ENCODE measurements at regions not wholly inside any gene's neighbourhood (a gene's known extent, or its start where the extent isn't known, plus 50 kb on each side); places are given as distances from the start of the nearest gene placed in this dataset.

- TF ChIP-seq, protein P1, sequence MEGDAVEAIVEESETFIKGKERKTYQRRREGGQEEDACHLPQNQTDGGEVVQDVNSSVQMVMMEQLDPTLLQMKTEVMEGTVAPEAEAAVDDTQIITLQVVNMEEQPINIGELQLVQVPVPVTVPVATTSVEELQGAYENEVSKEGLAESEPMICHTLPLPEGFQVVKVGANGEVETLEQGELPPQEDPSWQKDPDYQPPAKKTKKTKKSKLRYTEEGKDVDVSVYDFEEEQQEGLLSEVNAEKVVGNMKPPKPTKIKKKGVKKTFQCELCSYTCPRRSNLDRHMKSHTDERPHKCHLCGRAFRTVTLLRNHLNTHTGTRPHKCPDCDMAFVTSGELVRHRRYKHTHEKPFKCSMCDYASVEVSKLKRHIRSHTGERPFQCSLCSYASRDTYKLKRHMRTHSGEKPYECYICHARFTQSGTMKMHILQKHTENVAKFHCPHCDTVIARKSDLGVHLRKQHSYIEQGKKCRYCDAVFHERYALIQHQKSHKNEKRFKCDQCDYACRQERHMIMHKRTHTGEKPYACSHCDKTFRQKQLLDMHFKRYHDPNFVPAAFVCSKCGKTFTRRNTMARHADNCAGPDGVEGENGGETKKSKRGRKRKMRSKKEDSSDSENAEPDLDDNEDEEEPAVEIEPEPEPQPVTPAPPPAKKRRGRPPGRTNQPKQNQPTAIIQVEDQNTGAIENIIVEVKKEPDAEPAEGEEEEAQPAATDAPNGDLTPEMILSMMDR (IDR thresholded peaks at IDR 0.05) = no peak
- TF ChIP-seq RNF2 (IDR thresholded peaks at IDR 0.05; ENCODE audit: borderline replicate concordance, low read depth) = no peak
- no peak for TF ChIP-seq SMC3 (IDR thresholded peaks at IDR 0.05)
- no peak for TF ChIP-seq NFE2L2 (conservative IDR thresholded peaks at IDR 0.05; ENCODE audit: low read length)
- TF ChIP-seq JUN (IDR thresholded peaks at IDR 0.05) = no peak
- no peak for TF ChIP-seq ZNF302 (CRISPR knock-in tag; IDR thresholded peaks at IDR 0.05)
- TF ChIP-seq POLR2A (IDR thresholded peaks at IDR 0.05; ENCODE audit: low read length) = no peak
- TF ChIP-seq E2F6 (IDR thresholded peaks at IDR 0.05; ENCODE audit: borderline replicate concordance, low read depth) = no peak
- no peak for TF ChIP-seq MAZ (IDR thresholded peaks at IDR 0.05; ENCODE audit: borderline replicate concordance, low read depth, low read length)
- TF ChIP-seq KDM5A (IDR thresholded peaks at IDR 0.05) = no peak
Observed at GRCh38 chr10:130244928-130245495, 108.8 kb downstream of the GLRX3 start.

Measured in A549 (cell line).